Breast epithelium (tissue), 3 donors: ENCODE measurements at regions not wholly inside any gene's neighbourhood (a gene's known extent, or its start where the extent isn't known, plus 50 kb on each side); places are given as distances from the start of the nearest gene placed in this dataset.

Experiments
- POLR2A ChIP-seq: fragments of 450-650 bp; IDR thresholded peaks from one replicate; pipeline ENCODE4 v1.6.1; 2016; ENCODE audit warnings: antibody characterized with exemption, mild to moderate bottlenecking, moderate library complexity
- POLR2AphosphoS5 ChIP-seq, 3 donors: sonication (generic); formaldehyde crosslinking; IDR thresholded peaks; one replicate each; pipeline ENCODE4 v1.6.1; 2017; ENCODE audit warnings: antibody characterized with exemption in 3 of 3
- TF ChIP-seq, protein P1 (sequence below), 3 donors: fragments of 450-650 bp; IDR thresholded peaks; one replicate each; pipeline ENCODE4 v1.5.1; 2016 to 2017; ENCODE audit warnings: antibody characterized with exemption in 3 of 3, mild to moderate bottlenecking in 3 of 3, moderate library complexity in 3 of 3

GRCh38 chr11:116261606-116262005 lies 511.2 kb downstream of the BUD13 start:
- TF ChIP-seq, protein P1, sequence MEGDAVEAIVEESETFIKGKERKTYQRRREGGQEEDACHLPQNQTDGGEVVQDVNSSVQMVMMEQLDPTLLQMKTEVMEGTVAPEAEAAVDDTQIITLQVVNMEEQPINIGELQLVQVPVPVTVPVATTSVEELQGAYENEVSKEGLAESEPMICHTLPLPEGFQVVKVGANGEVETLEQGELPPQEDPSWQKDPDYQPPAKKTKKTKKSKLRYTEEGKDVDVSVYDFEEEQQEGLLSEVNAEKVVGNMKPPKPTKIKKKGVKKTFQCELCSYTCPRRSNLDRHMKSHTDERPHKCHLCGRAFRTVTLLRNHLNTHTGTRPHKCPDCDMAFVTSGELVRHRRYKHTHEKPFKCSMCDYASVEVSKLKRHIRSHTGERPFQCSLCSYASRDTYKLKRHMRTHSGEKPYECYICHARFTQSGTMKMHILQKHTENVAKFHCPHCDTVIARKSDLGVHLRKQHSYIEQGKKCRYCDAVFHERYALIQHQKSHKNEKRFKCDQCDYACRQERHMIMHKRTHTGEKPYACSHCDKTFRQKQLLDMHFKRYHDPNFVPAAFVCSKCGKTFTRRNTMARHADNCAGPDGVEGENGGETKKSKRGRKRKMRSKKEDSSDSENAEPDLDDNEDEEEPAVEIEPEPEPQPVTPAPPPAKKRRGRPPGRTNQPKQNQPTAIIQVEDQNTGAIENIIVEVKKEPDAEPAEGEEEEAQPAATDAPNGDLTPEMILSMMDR (IDR thresholded peaks at IDR 0.05), result no peak
- TF ChIP-seq POLR2AphosphoS5 (IDR thresholded peaks at IDR 0.05) (no peak), POLR2A (no peak)
